GM23248 (cell line): ENCODE measurements at regions not wholly inside any gene's neighbourhood (a gene's known extent, or its start where the extent isn't known, plus 50 kb on each side); places are given as distances from the start of the nearest gene placed in this dataset.

ENCODE experiments used
- DNase-seq: peaks from one replicate; pipeline ENCODE4 v3.0.0-alpha.2; 2015
- H2AFZ ChIP-seq: fragments of 200-600 bp; sonication (generic); 2 replicates; pipeline ENCODE4 v1.6.1; 2016; ENCODE audit warnings: antibody characterized with exemption
- H3F3A ChIP-seq: fragments of 200-600 bp; sonication (generic); 2 replicates; pipeline ENCODE4 v1.6.1; 2016; ENCODE audit warnings: mild to moderate bottlenecking, antibody characterized with exemption, mixed run types; ENCODE audit not compliant: insufficient read depth
- H3K27ac ChIP-seq: fragments of 200-600 bp; sonication (generic); 2 replicates; pipeline ENCODE4 v1.5.1; 2016; ENCODE audit warnings: mild to moderate bottlenecking
- H3K27me3 ChIP-seq: fragments of 200-600 bp; sonication (generic); replicated peaks from 2 replicates; pipeline ENCODE4 v1.6.1; 2016; ENCODE audit warnings: mild to moderate bottlenecking; ENCODE audit not compliant: insufficient read depth
- H3K36me3 ChIP-seq: fragments of 200-600 bp; sonication (generic); 2 replicates; pipeline ENCODE4 v1.6.1; 2016; ENCODE audit warnings: low read depth, mild to moderate bottlenecking
- H3K4me1 ChIP-seq: fragments of 200-600 bp; sonication (generic); 2 replicates; pipeline ENCODE4 v1.6.1; 2016; ENCODE audit warnings: mild to moderate bottlenecking; ENCODE audit not compliant: insufficient read depth
- H3K4me2 ChIP-seq: fragments of 200-600 bp; sonication (generic); one replicate; pipeline ENCODE4 v1.6.1; 2016; ENCODE audit warnings: mild to moderate bottlenecking; ENCODE audit not compliant: unreplicated experiment
- H3K4me3 ChIP-seq: fragments of 200-600 bp; sonication (generic); 2 replicates; pipeline ENCODE4 v1.5.1; 2016; ENCODE audit warnings: mild to moderate bottlenecking
- H3K79me2 ChIP-seq: fragments of 200-600 bp; sonication (generic); 2 replicates; pipeline ENCODE4 v1.6.1; 2016; ENCODE audit warnings: mild to moderate bottlenecking; ENCODE audit not compliant: insufficient read depth
- H3K9ac ChIP-seq: fragments of 200-600 bp; sonication (generic); 2 replicates; pipeline ENCODE4 v1.6.1; 2016; ENCODE audit warnings: mild to moderate bottlenecking
- H3K9me2 ChIP-seq: fragments of 200-600 bp; sonication (generic); 2 replicates; pipeline ENCODE4 v1.6.1; 2016; ENCODE audit warnings: mixed run types, mild to moderate bottlenecking, moderate library complexity; ENCODE audit not compliant: insufficient read depth
- H3K9me3 ChIP-seq: fragments of 200-600 bp; sonication (generic); one replicate; pipeline ENCODE4 v1.6.1; 2017; ENCODE audit warnings: low read depth
- H4K20me1 ChIP-seq: fragments of 200-600 bp; sonication (generic); 2 replicates; pipeline ENCODE4 v1.6.0; 2016; ENCODE audit not compliant: insufficient read depth
- EZH2 ChIP-seq: fragments of 200-600 bp; sonication (generic); IDR thresholded peaks from 2 replicates; pipeline ENCODE4 v1.6.1; 2018; ENCODE audit warnings: antibody characterized with exemption, mild to moderate bottlenecking; ENCODE audit not compliant: insufficient read depth, poor library complexity, severe bottlenecking
- EZH2phosphoT487 ChIP-seq: fragments of 200-600 bp; sonication (generic); IDR thresholded peaks from 2 replicates; pipeline ENCODE4 v1.6.1; 2018; ENCODE audit warnings: antibody characterized with exemption, moderate library complexity, mild to moderate bottlenecking, low read depth; ENCODE audit not compliant: insufficient read depth
- WGBS, 2 experiments: methylation state at CpG; one replicate each; pipeline ENCODE4 v1.1.6; 2015 to 2017; ENCODE audit warnings: low lambda C conversion rate in 2 of 2, low coverage in 1 of 2; ENCODE audit errors: missing lambda C conversion rate in 2 of 2; 5-methylcytosine and 5-hydroxymethylcytosine counted together
- in situ Hi-C: fragments of 300-500 bp; cut with MboI; formaldehyde crosslinking; loops from 2 replicates; pipeline ENCODE4 v1.15.0; 2020

DNA sequence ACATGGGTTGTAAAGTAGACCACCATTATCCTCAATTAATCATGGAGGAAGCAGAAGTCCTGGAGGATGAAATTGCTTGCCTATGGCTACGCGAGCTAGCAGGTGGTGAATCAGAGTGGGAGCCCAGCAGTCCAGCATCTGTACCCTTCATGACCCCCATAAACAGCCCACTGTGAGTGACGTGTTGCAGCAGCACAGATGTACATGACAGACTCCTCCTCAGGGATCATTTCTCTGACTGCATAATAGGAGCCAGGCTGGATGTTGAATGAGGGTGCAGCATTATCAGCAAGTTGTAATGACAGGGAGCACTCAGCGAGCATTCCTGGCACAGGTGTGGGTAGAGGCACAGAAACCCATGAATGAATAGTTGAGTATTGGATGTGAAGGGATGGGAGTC, 339.3 kb downstream of the MYCN start:
- TF ChIP-seq EZH2phosphoT487 (no peak), EZH2 (no peak)
- H3K79me2 ChIP-seq = no peaks in the 10 kb centered on the region
- no peaks in the 10 kb centered on the region for H3K9me3 ChIP-seq
- no peak overlapping the region for H3K4me3 ChIP-seq
- no peak overlapping the region for H3K4me2 ChIP-seq
- no peak overlapping the region for H3K9ac ChIP-seq
- no peak for DNase-seq
- no peaks in the 10 kb centered on the region for H4K20me1 ChIP-seq
- 27 to 44% methylated on average over 4 of the region's 4 CpGs for WGBS, 2 experiments
- H3K27me3 ChIP-seq = no peaks in the 10 kb centered on the region
- no peak overlapping the region for H3K27ac ChIP-seq
- in situ Hi-C loops = no loop called here
- H3K4me1 ChIP-seq = no peaks in the 10 kb centered on the region
- H2AFZ ChIP-seq = no peak overlapping the region
- no peaks in the 10 kb centered on the region for H3K36me3 ChIP-seq
- H3F3A ChIP-seq = no peaks in the 10 kb centered on the region
- no peaks in the 10 kb centered on the region for H3K9me2 ChIP-seq

DNA sequence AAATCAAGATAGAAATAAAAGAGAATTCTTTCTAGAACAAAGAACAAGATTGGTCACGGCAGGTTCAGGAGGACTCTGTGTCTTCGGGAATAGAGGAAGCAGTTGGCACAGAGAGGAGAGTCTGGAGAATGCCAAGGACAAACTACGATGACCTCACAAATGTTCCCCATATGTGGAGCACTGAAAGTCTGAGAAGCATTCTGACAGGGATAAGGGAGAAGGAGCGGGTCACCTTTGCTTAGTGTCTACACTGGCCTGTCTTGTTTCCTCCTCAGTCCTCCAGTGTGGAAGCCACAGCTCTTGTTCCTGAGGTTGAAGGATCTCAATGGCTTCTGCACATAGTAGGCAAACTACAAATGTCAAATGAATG, 338.8 kb downstream of the MYCN start:
- H3K9me2 ChIP-seq = no peaks in the 10 kb centered on the region
- no peaks in the 10 kb centered on the region for H4K20me1 ChIP-seq
- H3F3A ChIP-seq = no peaks in the 10 kb centered on the region
- no peak overlapping the region for H3K4me3 ChIP-seq
- no peak for DNase-seq
- no peaks in the 10 kb centered on the region for H3K4me1 ChIP-seq
- H2AFZ ChIP-seq = no peak overlapping the region
- no peak overlapping the region for H3K9ac ChIP-seq
- no peak overlapping the region for H3K4me2 ChIP-seq
- no peaks in the 10 kb centered on the region for H3K79me2 ChIP-seq
- H3K9me3 ChIP-seq = no peaks in the 10 kb centered on the region
- no peaks in the 10 kb centered on the region for H3K36me3 ChIP-seq
- H3K27me3 ChIP-seq = no peaks in the 10 kb centered on the region
- 14% methylated on average over 4 of the region's 4 CpGs for WGBS, 2 experiments
- no peak for TF ChIP-seq EZH2phosphoT487
- no peak for TF ChIP-seq EZH2
- H3K27ac ChIP-seq = no peak overlapping the region
- in situ Hi-C loops = no loop called here

DNA sequence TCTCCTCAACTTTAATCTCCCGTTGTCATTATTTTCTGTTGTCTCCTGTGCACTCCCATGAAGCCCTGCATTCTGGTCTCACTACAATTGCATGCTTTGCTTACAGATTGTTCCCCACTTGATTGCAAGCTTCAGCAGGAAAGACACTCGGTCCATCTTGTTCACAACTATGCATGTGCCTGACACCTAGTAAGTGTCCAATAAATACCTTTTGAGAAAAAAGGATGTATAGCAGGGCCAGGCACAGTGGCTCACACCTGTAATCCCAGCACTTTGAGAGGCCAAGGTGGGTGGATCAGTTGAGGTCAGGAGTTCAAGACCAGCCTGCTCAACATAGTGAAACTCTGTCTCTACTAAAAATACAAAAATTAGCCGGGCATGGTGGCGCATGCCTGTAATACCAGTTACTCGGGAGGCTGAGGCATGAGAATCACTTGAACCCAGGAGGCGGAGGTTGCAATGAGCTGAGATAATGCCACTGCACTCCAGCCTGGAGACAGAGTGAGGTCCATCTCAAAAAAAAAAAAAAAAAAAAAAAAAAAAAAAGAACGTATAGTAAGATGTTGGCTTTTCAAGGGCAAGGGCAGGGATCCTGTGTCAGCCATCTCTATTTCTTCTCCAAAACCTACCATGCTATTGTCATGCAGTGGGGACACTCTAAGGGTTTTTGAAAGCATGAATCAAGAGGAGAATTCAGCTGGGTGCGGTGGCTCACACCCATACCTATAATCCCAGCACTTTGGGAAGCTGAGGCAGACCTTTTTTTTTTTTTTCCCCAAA, 338.3 kb downstream of the MYCN start:
- Histone ChIP-seq H2AFZ (no peak overlapping the region), H3K36me3 (no peaks in the 10 kb centered on the region), H3K79me2 (no peaks in the 10 kb centered on the region), H3K27me3 (no peaks in the 10 kb centered on the region), H3K9ac (no peak overlapping the region), H3K4me2 (no peak overlapping the region), H3F3A (no peaks in the 10 kb centered on the region), H3K9me3 (no peaks in the 10 kb centered on the region), H3K9me2 (no peaks in the 10 kb centered on the region), H4K20me1 (no peaks in the 10 kb centered on the region), H3K27ac (no peak overlapping the region), H3K4me3 (no peak overlapping the region), H3K4me1 (no peaks in the 10 kb centered on the region)
- DNase-seq = no peak
- in situ Hi-C loops = no loop called here
- WGBS, 2 experiments = 49 to 59% methylated on average over 7 of the region's 8 CpGs
- TF ChIP-seq EZH2 (no peak), EZH2phosphoT487 (no peak)

DNA sequence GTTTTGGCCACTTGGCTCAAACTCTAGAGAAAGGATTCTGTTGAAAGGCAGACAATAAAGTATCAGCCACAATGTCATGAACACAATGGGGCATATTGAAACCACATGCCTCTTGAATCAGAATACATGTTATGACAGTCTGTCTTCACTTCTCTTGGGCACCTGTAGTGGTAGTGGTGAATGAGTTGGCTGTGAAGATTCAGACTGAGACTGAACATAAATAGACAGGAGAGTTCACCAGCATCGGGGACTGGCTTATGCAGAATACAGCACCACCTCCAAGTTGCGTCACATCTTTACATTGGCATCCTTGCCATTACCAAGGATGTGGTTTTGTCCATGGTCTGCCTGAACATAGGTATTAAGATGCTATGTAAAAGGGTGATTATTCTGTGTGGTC, 336.8 kb downstream of the MYCN start:
- no peak overlapping the region for H3K4me3 ChIP-seq
- in situ Hi-C loops = no loop called here
- H3K27ac ChIP-seq = no peak overlapping the region
- no peak overlapping the region for H2AFZ ChIP-seq
- WGBS, 2 experiments = 2 to 3% methylated on average over 2 of the region's 2 CpGs
- H4K20me1 ChIP-seq = no peaks in the 10 kb centered on the region
- no peak overlapping the region for H3K9ac ChIP-seq
- no peaks in the 10 kb centered on the region for H3F3A ChIP-seq
- TF ChIP-seq EZH2 (no peak), EZH2phosphoT487 (no peak)
- no peaks in the 10 kb centered on the region for H3K4me1 ChIP-seq
- DNase-seq = no peak
- no peaks in the 10 kb centered on the region for H3K36me3 ChIP-seq
- no peaks in the 10 kb centered on the region for H3K9me3 ChIP-seq
- no peaks in the 10 kb centered on the region for H3K27me3 ChIP-seq
- H3K4me2 ChIP-seq = no peak overlapping the region
- H3K79me2 ChIP-seq = no peaks in the 10 kb centered on the region
- no peaks in the 10 kb centered on the region for H3K9me2 ChIP-seq
